GM23338 (cell line): ENCODE measurements at regions not wholly inside any gene's neighbourhood (a gene's known extent, or its start where the extent isn't known, plus 50 kb on each side); places are given as distances from the start of the nearest gene placed in this dataset.

Source experiments
- ATAC-seq: fragments of 200-7000 bp; cut with Tn5 transposase; 3 replicates; pipeline ENCODE4 v1.9.1; 2020
- DNase-seq: peaks from one replicate; pipeline ENCODE4 v3.0.0-alpha.2; 2015; ENCODE audit warnings: low spot score
- H2AFZ ChIP-seq: fragments of 200-600 bp; sonication (generic); 2 replicates; pipeline ENCODE4 v1.8.0; 2016; ENCODE audit warnings: antibody characterized with exemption, mild to moderate bottlenecking, moderate library complexity
- H3F3A ChIP-seq: fragments of 200-600 bp; sonication (generic); replicated peaks from 2 replicates; pipeline ENCODE4 v1.8.0; 2017; ENCODE audit warnings: antibody characterized with exemption, mixed run types, low read depth
- H3K27ac ChIP-seq: fragments of 200-600 bp; sonication (generic); 2 replicates; pipeline ENCODE4 v1.6.1; 2016; ENCODE audit warnings: low read depth
- H3K27me3 ChIP-seq: fragments of 200-600 bp; sonication (generic); 2 replicates; pipeline ENCODE4 v1.8.0; 2016; ENCODE audit warnings: mild to moderate bottlenecking, mixed run types, moderate library complexity; ENCODE audit not compliant: insufficient read depth
- H3K36me3 ChIP-seq: fragments of 200-600 bp; sonication (generic); 2 replicates; pipeline ENCODE4 v1.8.0; 2016; ENCODE audit warnings: mild to moderate bottlenecking; ENCODE audit not compliant: insufficient read depth
- H3K4me1 ChIP-seq: fragments of 200-600 bp; sonication (generic); 2 replicates; pipeline ENCODE4 v1.8.0; 2016; ENCODE audit warnings: mild to moderate bottlenecking, moderate library complexity; ENCODE audit not compliant: insufficient read depth
- H3K4me2 ChIP-seq: fragments of 200-600 bp; sonication (generic); 2 replicates; pipeline ENCODE4 v1.7.1; 2017; ENCODE audit warnings: mixed run types
- H3K4me3 ChIP-seq: fragments of 200-600 bp; sonication (generic); 2 replicates; pipeline ENCODE4 v1.6.1; 2016; ENCODE audit warnings: mixed run types
- H3K79me2 ChIP-seq: fragments of 200-600 bp; sonication (generic); replicated peaks from 2 replicates; pipeline ENCODE4 v1.8.0; 2017; ENCODE audit warnings: mild to moderate bottlenecking; ENCODE audit not compliant: insufficient read depth
- H3K9me2 ChIP-seq: fragments of 200-600 bp; sonication (generic); 2 replicates; pipeline ENCODE4 v1.8.0; 2017; ENCODE audit not compliant: insufficient read depth
- H4K20me1 ChIP-seq: fragments of 200-600 bp; sonication (generic); replicated peaks from 2 replicates; pipeline ENCODE4 v1.8.0; 2017; ENCODE audit warnings: mild to moderate bottlenecking; ENCODE audit not compliant: insufficient read depth
- H3K27ac Mint-ChIP-seq: 2 replicates; pipeline ENCODE4 v1.8.0; 2020; ENCODE audit warnings: inconsistent platforms, mild to moderate bottlenecking, moderate library complexity, mixed read lengths
- H3K27me3 Mint-ChIP-seq: 3 replicates; pipeline ENCODE4 v1.8.0; 2022; ENCODE audit warnings: low read depth, mild to moderate bottlenecking, moderate library complexity, mixed read lengths, inconsistent platforms; ENCODE audit not compliant: insufficient read depth, poor library complexity
- H3K36me3 Mint-ChIP-seq: 3 replicates; pipeline ENCODE4 v1.8.0; 2021; ENCODE audit warnings: low read depth, mild to moderate bottlenecking, inconsistent platforms, moderate library complexity, mixed read lengths
- H3K4me1 Mint-ChIP-seq: 3 replicates; pipeline ENCODE4 v1.8.0; 2020; ENCODE audit warnings: mild to moderate bottlenecking, inconsistent platforms, mixed read lengths
- H3K4me3 Mint-ChIP-seq: 3 replicates; pipeline ENCODE4 v1.8.0; 2021; ENCODE audit warnings: moderate library complexity, mild to moderate bottlenecking, inconsistent platforms, mixed read lengths
- H3K9me3 Mint-ChIP-seq: 3 replicates; pipeline ENCODE4 v1.8.0; 2020; ENCODE audit warnings: moderate library complexity, mild to moderate bottlenecking, inconsistent platforms, mixed read lengths
- CREB1 ChIP-seq: fragments of 250-450 bp; sonication (Bioruptor Pico); IDR thresholded peaks from 2 replicates; pipeline ENCODE4 v1.5.0; 2020; ENCODE audit warnings: low read depth, mild to moderate bottlenecking, moderate library complexity
- EZH2phosphoT487 ChIP-seq: fragments of 200-600 bp; sonication (generic); IDR thresholded peaks from one replicate; pipeline ENCODE4 v1.8.1; 2018; ENCODE audit warnings: antibody characterized with exemption; ENCODE audit not compliant: unreplicated experiment
- JUNB ChIP-seq: IDR thresholded peaks from one replicate; pipeline ENCODE4 v1.6.1; 2016; ENCODE audit warnings: antibody characterized with exemption; ENCODE audit not compliant: unreplicated experiment
- POLR2AphosphoS5 ChIP-seq: IDR thresholded peaks from 2 replicates; pipeline ENCODE4 v1.6.1; 2016; ENCODE audit warnings: antibody characterized with exemption, low read depth
- STAT1 ChIP-seq: IDR thresholded peaks from one replicate; pipeline ENCODE4 v1.6.1; 2016; ENCODE audit warnings: antibody characterized with exemption; ENCODE audit not compliant: unreplicated experiment
- ZNF114 ChIP-seq: fragments of 250-450 bp; sonication (Bioruptor Pico); IDR thresholded peaks from 2 replicates; pipeline ENCODE4 v1.5.0; 2020; ENCODE audit warnings: mild to moderate bottlenecking, moderate library complexity
- ZNF331 ChIP-seq: fragments of 250-450 bp; sonication (Bioruptor Pico); IDR thresholded peaks from 2 replicates; pipeline ENCODE4 v1.5.0; 2020; ENCODE audit warnings: low read depth, mild to moderate bottlenecking, moderate library complexity
- TF ChIP-seq, protein P1 (sequence below): fragments of 250-450 bp; sonication (Bioruptor Pico); IDR thresholded peaks from 2 replicates; pipeline ENCODE4 v1.5.0; 2020; ENCODE audit warnings: mild to moderate bottlenecking, moderate library complexity
- TF ChIP-seq, protein P2 (sequence below): IDR thresholded peaks from one replicate; pipeline ENCODE4 v1.6.1; 2018; ENCODE audit warnings: antibody characterized with exemption; ENCODE audit not compliant: unreplicated experiment
- TF ChIP-seq, protein P3 (sequence below): IDR thresholded peaks from 2 replicates; pipeline ENCODE4 v1.6.1; 2016; ENCODE audit warnings: antibody characterized with exemption
- TF ChIP-seq, protein P4 (sequence below), 2 experiments: fragments of 200-600 bp in 1 of 2; sonication (generic) in 1 of 2; conservative IDR thresholded peaks; 2 replicates each; pipeline versions ENCODE4 v1.5.1 to v1.6.1; 2016 to 2017; ENCODE audit warnings: antibody characterized with exemption in 2 of 2, low read depth in 2 of 2, mild to moderate bottlenecking in 2 of 2, moderate library complexity in 1 of 2

DNA sequence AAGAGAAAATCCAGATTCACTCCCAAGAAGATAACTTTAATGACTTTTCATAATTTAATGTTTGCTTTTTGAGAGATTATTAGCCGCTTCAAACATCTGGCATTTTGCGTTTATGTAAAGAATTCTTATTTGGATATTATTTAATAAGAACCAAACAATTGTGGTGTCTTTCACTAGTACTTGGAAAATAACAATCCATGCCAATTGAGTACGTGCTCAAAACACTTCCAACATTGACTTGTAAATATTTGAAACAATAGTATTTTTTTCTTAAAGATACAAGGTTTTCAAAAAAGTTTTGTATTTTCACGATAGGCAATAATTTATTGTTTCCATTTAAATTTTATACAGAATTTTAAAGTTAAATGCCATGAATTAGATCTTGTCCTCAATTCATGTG, 498.7 kb downstream of the AMY1C start (continued):
- no peak for TF ChIP-seq ZNF331 (CRISPR knock-in tag)
- TF ChIP-seq, protein P1, sequence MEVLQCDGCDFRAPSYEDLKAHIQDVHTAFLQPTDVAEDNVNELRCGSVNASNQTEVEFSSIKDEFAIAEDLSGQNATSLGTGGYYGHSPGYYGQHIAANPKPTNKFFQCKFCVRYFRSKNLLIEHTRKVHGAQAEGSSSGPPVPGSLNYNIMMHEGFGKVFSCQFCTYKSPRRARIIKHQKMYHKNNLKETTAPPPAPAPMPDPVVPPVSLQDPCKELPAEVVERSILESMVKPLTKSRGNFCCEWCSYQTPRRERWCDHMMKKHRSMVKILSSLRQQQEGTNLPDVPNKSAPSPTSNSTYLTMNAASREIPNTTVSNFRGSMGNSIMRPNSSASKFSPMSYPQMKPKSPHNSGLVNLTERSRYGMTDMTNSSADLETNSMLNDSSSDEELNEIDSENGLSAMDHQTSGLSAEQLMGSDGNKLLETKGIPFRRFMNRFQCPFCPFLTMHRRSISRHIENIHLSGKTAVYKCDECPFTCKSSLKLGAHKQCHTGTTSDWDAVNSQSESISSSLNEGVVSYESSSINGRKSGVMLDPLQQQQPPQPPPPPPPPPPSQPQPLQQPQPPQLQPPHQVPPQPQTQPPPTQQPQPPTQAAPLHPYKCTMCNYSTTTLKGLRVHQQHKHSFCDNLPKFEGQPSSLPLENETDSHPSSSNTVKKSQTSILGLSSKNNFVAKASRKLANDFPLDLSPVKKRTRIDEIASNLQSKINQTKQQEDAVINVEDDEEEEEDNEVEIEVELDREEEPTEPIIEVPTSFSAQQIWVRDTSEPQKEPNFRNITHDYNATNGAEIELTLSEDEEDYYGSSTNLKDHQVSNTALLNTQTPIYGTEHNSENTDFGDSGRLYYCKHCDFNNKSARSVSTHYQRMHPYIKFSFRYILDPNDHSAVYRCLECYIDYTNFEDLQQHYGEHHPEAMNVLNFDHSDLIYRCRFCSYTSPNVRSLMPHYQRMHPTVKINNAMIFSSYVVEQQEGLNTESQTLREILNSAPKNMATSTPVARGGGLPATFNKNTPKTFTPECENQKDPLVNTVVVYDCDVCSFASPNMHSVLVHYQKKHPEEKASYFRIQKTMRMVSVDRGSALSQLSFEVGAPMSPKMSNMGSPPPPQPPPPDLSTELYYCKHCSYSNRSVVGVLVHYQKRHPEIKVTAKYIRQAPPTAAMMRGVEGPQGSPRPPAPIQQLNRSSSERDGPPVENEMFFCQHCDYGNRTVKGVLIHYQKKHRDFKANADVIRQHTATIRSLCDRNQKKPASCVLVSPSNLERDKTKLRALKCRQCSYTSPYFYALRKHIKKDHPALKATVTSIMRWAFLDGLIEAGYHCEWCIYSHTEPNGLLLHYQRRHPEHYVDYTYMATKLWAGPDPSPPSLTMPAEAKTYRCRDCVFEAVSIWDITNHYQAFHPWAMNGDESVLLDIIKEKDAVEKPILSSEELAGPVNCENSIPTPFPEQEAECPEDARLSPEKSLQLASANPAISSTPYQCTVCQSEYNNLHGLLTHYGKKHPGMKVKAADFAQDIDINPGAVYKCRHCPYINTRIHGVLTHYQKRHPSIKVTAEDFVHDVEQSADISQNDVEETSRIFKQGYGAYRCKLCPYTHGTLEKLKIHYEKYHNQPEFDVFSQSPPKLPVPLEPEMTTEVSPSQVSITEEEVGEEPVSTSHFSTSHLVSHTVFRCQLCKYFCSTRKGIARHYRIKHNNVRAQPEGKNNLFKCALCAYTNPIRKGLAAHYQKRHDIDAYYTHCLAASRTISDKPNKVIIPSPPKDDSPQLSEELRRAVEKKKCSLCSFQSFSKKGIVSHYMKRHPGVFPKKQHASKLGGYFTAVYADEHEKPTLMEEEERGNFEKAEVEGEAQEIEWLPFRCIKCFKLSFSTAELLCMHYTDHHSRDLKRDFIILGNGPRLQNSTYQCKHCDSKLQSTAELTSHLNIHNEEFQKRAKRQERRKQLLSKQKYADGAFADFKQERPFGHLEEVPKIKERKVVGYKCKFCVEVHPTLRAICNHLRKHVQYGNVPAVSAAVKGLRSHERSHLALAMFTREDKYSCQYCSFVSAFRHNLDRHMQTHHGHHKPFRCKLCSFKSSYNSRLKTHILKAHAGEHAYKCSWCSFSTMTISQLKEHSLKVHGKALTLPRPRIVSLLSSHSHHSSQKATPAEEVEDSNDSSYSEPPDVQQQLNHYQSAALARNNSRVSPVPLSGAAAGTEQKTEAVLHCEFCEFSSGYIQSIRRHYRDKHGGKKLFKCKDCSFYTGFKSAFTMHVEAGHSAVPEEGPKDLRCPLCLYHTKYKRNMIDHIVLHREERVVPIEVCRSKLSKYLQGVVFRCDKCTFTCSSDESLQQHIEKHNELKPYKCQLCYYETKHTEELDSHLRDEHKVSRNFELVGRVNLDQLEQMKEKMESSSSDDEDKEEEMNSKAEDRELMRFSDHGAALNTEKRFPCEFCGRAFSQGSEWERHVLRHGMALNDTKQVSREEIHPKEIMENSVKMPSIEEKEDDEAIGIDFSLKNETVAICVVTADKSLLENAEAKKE (CRISPR knock-in tag) = no peak

DNA sequence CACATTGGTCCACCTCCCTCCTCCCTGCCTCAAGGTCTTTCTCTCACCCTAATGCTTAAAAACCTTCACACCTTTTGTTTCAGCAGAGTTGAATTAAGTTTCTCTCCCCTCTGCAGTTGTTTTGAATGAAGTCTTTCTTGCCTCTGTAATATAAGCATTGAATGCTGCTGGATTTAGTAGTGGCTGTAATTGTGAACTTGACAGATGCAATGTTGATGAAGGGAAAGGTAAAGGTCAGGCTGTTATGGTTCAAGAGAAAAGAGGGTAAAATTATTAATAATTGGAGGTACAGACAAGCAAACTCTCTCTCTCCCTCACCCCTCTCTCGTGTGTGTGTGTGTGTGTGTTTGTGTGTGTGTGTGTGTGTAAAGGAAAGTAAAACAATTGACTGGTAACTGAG, 509.8 kb downstream of the AMY1C start:
- H3K36me3 Mint-ChIP-seq = peaks cover 4% of the 10 kb centered on the region; the same call in 1 of the 3 replicates
- H3K79me2 ChIP-seq = no peaks in the 10 kb centered on the region
- H3K27ac ChIP-seq = no peak overlapping the region
- no peak overlapping the region for H3K4me2 ChIP-seq
- H3F3A ChIP-seq = no peaks in the 10 kb centered on the region
- DNase-seq (no peak), ATAC-seq (no peak)
- H3K4me3 ChIP-seq = no peak overlapping the region
- no peaks in the 10 kb centered on the region for H3K27me3 ChIP-seq
- no peaks in the 10 kb centered on the region for H3K4me1 ChIP-seq
- peaks cover 5% of the 10 kb centered on the region; the same call in 2 of the 3 replicates for H3K9me3 Mint-ChIP-seq
- H2AFZ ChIP-seq = no peak overlapping the region
- no peaks in the 10 kb centered on the region for H4K20me1 ChIP-seq
- no peaks in the 10 kb centered on the region for H3K9me2 ChIP-seq
- peaks cover 2% of the 10 kb centered on the region for H3K27me3 Mint-ChIP-seq
- no peaks in the 10 kb centered on the region for H3K4me1 Mint-ChIP-seq
- no peaks in the 10 kb centered on the region for H3K36me3 ChIP-seq
- no peak overlapping the region for H3K4me3 Mint-ChIP-seq
- no peak overlapping the region for H3K27ac Mint-ChIP-seq
- TF ChIP-seq, protein P2, sequence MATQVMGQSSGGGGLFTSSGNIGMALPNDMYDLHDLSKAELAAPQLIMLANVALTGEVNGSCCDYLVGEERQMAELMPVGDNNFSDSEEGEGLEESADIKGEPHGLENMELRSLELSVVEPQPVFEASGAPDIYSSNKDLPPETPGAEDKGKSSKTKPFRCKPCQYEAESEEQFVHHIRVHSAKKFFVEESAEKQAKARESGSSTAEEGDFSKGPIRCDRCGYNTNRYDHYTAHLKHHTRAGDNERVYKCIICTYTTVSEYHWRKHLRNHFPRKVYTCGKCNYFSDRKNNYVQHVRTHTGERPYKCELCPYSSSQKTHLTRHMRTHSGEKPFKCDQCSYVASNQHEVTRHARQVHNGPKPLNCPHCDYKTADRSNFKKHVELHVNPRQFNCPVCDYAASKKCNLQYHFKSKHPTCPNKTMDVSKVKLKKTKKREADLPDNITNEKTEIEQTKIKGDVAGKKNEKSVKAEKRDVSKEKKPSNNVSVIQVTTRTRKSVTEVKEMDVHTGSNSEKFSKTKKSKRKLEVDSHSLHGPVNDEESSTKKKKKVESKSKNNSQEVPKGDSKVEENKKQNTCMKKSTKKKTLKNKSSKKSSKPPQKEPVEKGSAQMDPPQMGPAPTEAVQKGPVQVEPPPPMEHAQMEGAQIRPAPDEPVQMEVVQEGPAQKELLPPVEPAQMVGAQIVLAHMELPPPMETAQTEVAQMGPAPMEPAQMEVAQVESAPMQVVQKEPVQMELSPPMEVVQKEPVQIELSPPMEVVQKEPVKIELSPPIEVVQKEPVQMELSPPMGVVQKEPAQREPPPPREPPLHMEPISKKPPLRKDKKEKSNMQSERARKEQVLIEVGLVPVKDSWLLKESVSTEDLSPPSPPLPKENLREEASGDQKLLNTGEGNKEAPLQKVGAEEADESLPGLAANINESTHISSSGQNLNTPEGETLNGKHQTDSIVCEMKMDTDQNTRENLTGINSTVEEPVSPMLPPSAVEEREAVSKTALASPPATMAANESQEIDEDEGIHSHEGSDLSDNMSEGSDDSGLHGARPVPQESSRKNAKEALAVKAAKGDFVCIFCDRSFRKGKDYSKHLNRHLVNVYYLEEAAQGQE = no peak
- TF ChIP-seq EZH2phosphoT487 (no peak), ZNF114 (CRISPR knock-in tag) (no peak), POLR2AphosphoS5 (no peak), JUNB (no peak), STAT1 (no peak), ZNF331 (CRISPR knock-in tag) (no peak), CREB1 (CRISPR knock-in tag) (no peak)
- TF ChIP-seq, protein P3, sequence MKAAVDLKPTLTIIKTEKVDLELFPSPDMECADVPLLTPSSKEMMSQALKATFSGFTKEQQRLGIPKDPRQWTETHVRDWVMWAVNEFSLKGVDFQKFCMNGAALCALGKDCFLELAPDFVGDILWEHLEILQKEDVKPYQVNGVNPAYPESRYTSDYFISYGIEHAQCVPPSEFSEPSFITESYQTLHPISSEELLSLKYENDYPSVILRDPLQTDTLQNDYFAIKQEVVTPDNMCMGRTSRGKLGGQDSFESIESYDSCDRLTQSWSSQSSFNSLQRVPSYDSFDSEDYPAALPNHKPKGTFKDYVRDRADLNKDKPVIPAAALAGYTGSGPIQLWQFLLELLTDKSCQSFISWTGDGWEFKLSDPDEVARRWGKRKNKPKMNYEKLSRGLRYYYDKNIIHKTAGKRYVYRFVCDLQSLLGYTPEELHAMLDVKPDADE = no peak
- TF ChIP-seq, protein P4, sequence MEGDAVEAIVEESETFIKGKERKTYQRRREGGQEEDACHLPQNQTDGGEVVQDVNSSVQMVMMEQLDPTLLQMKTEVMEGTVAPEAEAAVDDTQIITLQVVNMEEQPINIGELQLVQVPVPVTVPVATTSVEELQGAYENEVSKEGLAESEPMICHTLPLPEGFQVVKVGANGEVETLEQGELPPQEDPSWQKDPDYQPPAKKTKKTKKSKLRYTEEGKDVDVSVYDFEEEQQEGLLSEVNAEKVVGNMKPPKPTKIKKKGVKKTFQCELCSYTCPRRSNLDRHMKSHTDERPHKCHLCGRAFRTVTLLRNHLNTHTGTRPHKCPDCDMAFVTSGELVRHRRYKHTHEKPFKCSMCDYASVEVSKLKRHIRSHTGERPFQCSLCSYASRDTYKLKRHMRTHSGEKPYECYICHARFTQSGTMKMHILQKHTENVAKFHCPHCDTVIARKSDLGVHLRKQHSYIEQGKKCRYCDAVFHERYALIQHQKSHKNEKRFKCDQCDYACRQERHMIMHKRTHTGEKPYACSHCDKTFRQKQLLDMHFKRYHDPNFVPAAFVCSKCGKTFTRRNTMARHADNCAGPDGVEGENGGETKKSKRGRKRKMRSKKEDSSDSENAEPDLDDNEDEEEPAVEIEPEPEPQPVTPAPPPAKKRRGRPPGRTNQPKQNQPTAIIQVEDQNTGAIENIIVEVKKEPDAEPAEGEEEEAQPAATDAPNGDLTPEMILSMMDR (conservative IDR thresholded peaks at IDR 0.05; ENCODE audit: low read depth in 2 of 2) = no peak
